GM23248 (cell line): ENCODE measurements at regions not wholly inside any gene's neighbourhood (a gene's known extent, or its start where the extent isn't known, plus 50 kb on each side); places are given as distances from the start of the nearest gene placed in this dataset.

Experiments
- DNase-seq: peaks from one replicate; pipeline ENCODE4 v3.0.0-alpha.2; 2015
- H2AFZ ChIP-seq: fragments of 200-600 bp; sonication (generic); 2 replicates; pipeline ENCODE4 v1.6.1; 2016; ENCODE audit warnings: antibody characterized with exemption
- H3F3A ChIP-seq: fragments of 200-600 bp; sonication (generic); 2 replicates; pipeline ENCODE4 v1.6.1; 2016; ENCODE audit warnings: mild to moderate bottlenecking, antibody characterized with exemption, mixed run types; ENCODE audit not compliant: insufficient read depth
- H3K27ac ChIP-seq: fragments of 200-600 bp; sonication (generic); 2 replicates; pipeline ENCODE4 v1.5.1; 2016; ENCODE audit warnings: mild to moderate bottlenecking
- H3K27me3 ChIP-seq: fragments of 200-600 bp; sonication (generic); replicated peaks from 2 replicates; pipeline ENCODE4 v1.6.1; 2016; ENCODE audit warnings: mild to moderate bottlenecking; ENCODE audit not compliant: insufficient read depth
- H3K36me3 ChIP-seq: fragments of 200-600 bp; sonication (generic); 2 replicates; pipeline ENCODE4 v1.6.1; 2016; ENCODE audit warnings: low read depth, mild to moderate bottlenecking
- H3K4me1 ChIP-seq: fragments of 200-600 bp; sonication (generic); 2 replicates; pipeline ENCODE4 v1.6.1; 2016; ENCODE audit warnings: mild to moderate bottlenecking; ENCODE audit not compliant: insufficient read depth
- H3K4me2 ChIP-seq: fragments of 200-600 bp; sonication (generic); one replicate; pipeline ENCODE4 v1.6.1; 2016; ENCODE audit warnings: mild to moderate bottlenecking; ENCODE audit not compliant: unreplicated experiment
- H3K4me3 ChIP-seq: fragments of 200-600 bp; sonication (generic); 2 replicates; pipeline ENCODE4 v1.5.1; 2016; ENCODE audit warnings: mild to moderate bottlenecking
- H3K79me2 ChIP-seq: fragments of 200-600 bp; sonication (generic); 2 replicates; pipeline ENCODE4 v1.6.1; 2016; ENCODE audit warnings: mild to moderate bottlenecking; ENCODE audit not compliant: insufficient read depth
- H3K9ac ChIP-seq: fragments of 200-600 bp; sonication (generic); 2 replicates; pipeline ENCODE4 v1.6.1; 2016; ENCODE audit warnings: mild to moderate bottlenecking
- H3K9me2 ChIP-seq: fragments of 200-600 bp; sonication (generic); 2 replicates; pipeline ENCODE4 v1.6.1; 2016; ENCODE audit warnings: mixed run types, mild to moderate bottlenecking, moderate library complexity; ENCODE audit not compliant: insufficient read depth
- H3K9me3 ChIP-seq: fragments of 200-600 bp; sonication (generic); one replicate; pipeline ENCODE4 v1.6.1; 2017; ENCODE audit warnings: low read depth
- H4K20me1 ChIP-seq: fragments of 200-600 bp; sonication (generic); 2 replicates; pipeline ENCODE4 v1.6.0; 2016; ENCODE audit not compliant: insufficient read depth
- EZH2 ChIP-seq: fragments of 200-600 bp; sonication (generic); IDR thresholded peaks from 2 replicates; pipeline ENCODE4 v1.6.1; 2018; ENCODE audit warnings: antibody characterized with exemption, mild to moderate bottlenecking; ENCODE audit not compliant: insufficient read depth, poor library complexity, severe bottlenecking
- EZH2phosphoT487 ChIP-seq: fragments of 200-600 bp; sonication (generic); IDR thresholded peaks from 2 replicates; pipeline ENCODE4 v1.6.1; 2018; ENCODE audit warnings: antibody characterized with exemption, moderate library complexity, mild to moderate bottlenecking, low read depth; ENCODE audit not compliant: insufficient read depth
- WGBS, 2 experiments: methylation state at CpG; one replicate each; pipeline ENCODE4 v1.1.6; 2015 to 2017; ENCODE audit warnings: low lambda C conversion rate in 2 of 2, low coverage in 1 of 2; ENCODE audit errors: missing lambda C conversion rate in 2 of 2; 5-methylcytosine and 5-hydroxymethylcytosine counted together
- in situ Hi-C: fragments of 300-500 bp; cut with MboI; formaldehyde crosslinking; loops from 2 replicates; pipeline ENCODE4 v1.15.0; 2020

DNA sequence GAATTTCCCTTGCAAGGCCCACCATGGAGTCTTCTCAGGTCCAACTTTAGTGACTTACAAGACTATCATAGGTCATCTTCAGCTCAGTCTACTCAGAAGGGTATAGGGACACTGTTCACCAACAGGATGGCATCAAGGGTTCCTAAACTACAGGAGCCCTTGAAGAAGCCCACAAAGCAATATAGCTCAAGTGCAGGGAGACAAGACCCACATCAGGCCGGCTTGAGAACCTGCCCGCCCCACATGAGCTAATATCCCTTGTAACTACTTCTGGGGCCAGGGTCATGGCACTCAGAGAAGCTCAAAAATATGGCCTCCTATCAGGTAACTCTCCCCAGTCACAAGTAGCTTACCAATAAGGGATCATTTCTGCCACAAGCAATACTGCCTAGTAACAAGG, 249.9 kb downstream of the CDK5RAP2 start:
- no peak overlapping the region for H3K4me3 ChIP-seq
- no peak overlapping the region for H3K9ac ChIP-seq
- no peaks in the 10 kb centered on the region for H3K4me1 ChIP-seq
- H2AFZ ChIP-seq, result no peak overlapping the region
- H4K20me1 ChIP-seq, result no peaks in the 10 kb centered on the region
- no peak for DNase-seq
- no peak overlapping the region for H3K27ac ChIP-seq
- no peaks in the 10 kb centered on the region for H3K79me2 ChIP-seq
- no peaks in the 10 kb centered on the region for H3K36me3 ChIP-seq
- WGBS, 2 experiments, result 88 to 93% methylated on average over 2 of the region's 2 CpGs
- in situ Hi-C loops, result no loop called here
- no peaks in the 10 kb centered on the region for H3K27me3 ChIP-seq
- H3F3A ChIP-seq, result no peaks in the 10 kb centered on the region
- TF ChIP-seq EZH2 (no peak), EZH2phosphoT487 (no peak)
- no peak overlapping the region for H3K4me2 ChIP-seq
- H3K9me2 ChIP-seq, result no peaks in the 10 kb centered on the region
- H3K9me3 ChIP-seq, result no peaks in the 10 kb centered on the region

GRCh38 chr9:120327322-120327721, 252.6 kb downstream of the CDK5RAP2 start:
- H3K4me3 ChIP-seq, result no peak overlapping the region
- in situ Hi-C loops, result no loop called here

DNA sequence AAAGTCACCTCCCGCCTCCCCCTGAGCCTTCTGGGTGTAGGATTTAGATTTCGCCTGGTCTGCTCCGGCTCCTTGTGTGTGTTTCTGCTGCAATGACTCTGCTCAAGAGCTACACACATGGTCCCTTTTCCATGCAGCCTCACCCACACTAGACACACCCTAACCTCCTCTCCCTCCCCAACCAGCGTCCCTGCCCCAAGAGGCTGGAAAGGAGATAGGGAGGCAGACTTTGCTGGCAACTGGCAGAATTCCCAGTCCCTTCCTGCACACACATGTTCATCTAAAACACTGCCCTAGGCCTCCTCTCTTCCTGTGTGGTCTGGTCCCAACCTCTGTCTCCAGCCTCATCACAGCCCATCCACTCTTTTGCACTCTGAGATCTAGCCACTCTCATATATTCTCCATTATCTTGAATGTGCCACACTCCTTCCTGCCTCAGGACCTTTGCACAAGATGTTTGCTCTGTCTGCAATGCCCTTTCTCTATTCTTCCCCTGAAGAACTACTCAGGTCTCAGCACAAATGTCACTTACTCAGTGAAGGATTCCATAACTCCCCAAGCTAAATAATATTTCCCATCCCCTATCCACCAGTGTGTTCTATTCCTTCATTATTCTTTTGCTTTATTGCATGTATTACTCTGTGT, 253.8 kb downstream of the CDK5RAP2 start:
- WGBS, 2 experiments, result 43 to 48% methylated on average over 4 of the region's 4 CpGs
- DNase-seq, result no peak
- no peaks in the 10 kb centered on the region for H3K9me2 ChIP-seq
- in situ Hi-C loops, result no loop called here
- H3K4me3 ChIP-seq, result no peak overlapping the region
- H3K9me3 ChIP-seq, result no peaks in the 10 kb centered on the region
- H3K79me2 ChIP-seq, result no peaks in the 10 kb centered on the region
- H4K20me1 ChIP-seq, result no peaks in the 10 kb centered on the region
- no peaks in the 10 kb centered on the region for H3K27me3 ChIP-seq
- no peak overlapping the region for H3K9ac ChIP-seq
- no peak overlapping the region for H2AFZ ChIP-seq
- H3K4me1 ChIP-seq, result no peaks in the 10 kb centered on the region
- no peaks in the 10 kb centered on the region for H3F3A ChIP-seq
- no peak overlapping the region for H3K27ac ChIP-seq
- no peak for TF ChIP-seq EZH2
- no peak for TF ChIP-seq EZH2phosphoT487
- H3K36me3 ChIP-seq, result no peaks in the 10 kb centered on the region
- H3K4me2 ChIP-seq, result no peak overlapping the region

More at GRCh38 chr9:120327322-120327721, 252.6 kb downstream of the CDK5RAP2 start:
- no peak for TF ChIP-seq EZH2phosphoT487
- TF ChIP-seq EZH2, result no peak
- no peaks in the 10 kb centered on the region for H3K36me3 ChIP-seq
- DNase-seq, result no peak
- no peak overlapping the region for H3K4me2 ChIP-seq
- no peaks in the 10 kb centered on the region for H3F3A ChIP-seq
- H3K27me3 ChIP-seq, result no peaks in the 10 kb centered on the region
- H4K20me1 ChIP-seq, result no peaks in the 10 kb centered on the region
- WGBS, 2 experiments, result 57% methylated on average over 3 of the region's 3 CpGs
- no peaks in the 10 kb centered on the region for H3K9me2 ChIP-seq
- H3K4me1 ChIP-seq, result no peaks in the 10 kb centered on the region
- no peak overlapping the region for H2AFZ ChIP-seq
- no peak overlapping the region for H3K27ac ChIP-seq
- H3K79me2 ChIP-seq, result no peaks in the 10 kb centered on the region
- no peaks in the 10 kb centered on the region for H3K9me3 ChIP-seq
- no peak overlapping the region for H3K9ac ChIP-seq

- H3K27ac ChIP-seq, result no peak overlapping the region
- H3K27me3 ChIP-seq, result no peaks in the 10 kb centered on the region
- DNase-seq, result no peak
- H2AFZ ChIP-seq, result no peak overlapping the region
- 58 to 60% methylated on average over 5 of the region's 5 CpGs for WGBS, 2 experiments
- no peak overlapping the region for H3K4me2 ChIP-seq
- no peaks in the 10 kb centered on the region for H3K9me2 ChIP-seq
- H3K36me3 ChIP-seq, result no peaks in the 10 kb centered on the region
- in situ Hi-C loops, result no loop called here
- TF ChIP-seq EZH2, result no peak
- TF ChIP-seq EZH2phosphoT487, result no peak
- no peak overlapping the region for H3K9ac ChIP-seq
- H3K79me2 ChIP-seq, result no peaks in the 10 kb centered on the region
- no peaks in the 10 kb centered on the region for H3F3A ChIP-seq
- no peaks in the 10 kb centered on the region for H4K20me1 ChIP-seq
- H3K4me3 ChIP-seq, result no peak overlapping the region
- H3K4me1 ChIP-seq, result no peaks in the 10 kb centered on the region
- no peaks in the 10 kb centered on the region for H3K9me3 ChIP-seq
These were observed 254.8 kb downstream of the CDK5RAP2 start for GRCh38 chr9:120324996-120325642.
